ENCODE measurements at regions not wholly inside any gene's neighbourhood (a gene's known extent, or its start where the extent isn't known, plus 50 kb on each side); places are given as distances from the start of the nearest gene placed in this dataset.

- TF ChIP-seq CTCF (conservative IDR thresholded peaks at IDR 0.05 in 1 of 2, IDR thresholded peaks at IDR 0.05 in 1 of 2; ENCODE audit: low read depth in 1 of 2, low read length in 2 of 2) (no peak), EZH2 (IDR thresholded peaks at IDR 0.05; ENCODE audit: low read length, missing control alignments) (no peak)
Observed at GRCh38 chr2:142777742-142778141, 99.7 kb upstream of the KYNU start.
